CD14-positive monocyte (primary cell): ENCODE measurements at regions not wholly inside any gene's neighbourhood (a gene's known extent, or its start where the extent isn't known, plus 50 kb on each side); places are given as distances from the start of the nearest gene placed in this dataset.

Experiments used
- DNase-seq, 3 donors: peaks; one replicate each; pipeline ENCODE4 v3.0.0-alpha.2; 2011 to 2022
- H2AFZ ChIP-seq: 2 replicates; pipeline ENCODE4 v1.6.0; 2012; ENCODE audit warnings: mild to moderate bottlenecking, low read depth, low read length, inconsistent platforms; ENCODE audit not compliant: insufficient read depth, poor library complexity, severe bottlenecking
- H3K27ac ChIP-seq, 2 donors: 1 replicate in 1 of 2; 2 replicates in 1 of 2; pipeline ENCODE4 v1.5.1; 2012 to 2013; ENCODE audit warnings: low read length in 2 of 2, control low read depth in 1 of 2, inconsistent platforms in 1 of 2, low read depth in 1 of 2, mild to moderate bottlenecking in 1 of 2
- H3K27me3 ChIP-seq, 2 donors: one replicate each; pipeline versions ENCODE4 v1.6.0 to v1.6.1; 2011 to 2013; ENCODE audit warnings: low read length in 2 of 2; ENCODE audit not compliant: control insufficient read depth in 2 of 2, insufficient read depth in 2 of 2
- H3K36me3 ChIP-seq, 2 donors: replicated peaks in 1 of 2; 1 replicate in 1 of 2; 2 replicates in 1 of 2; pipeline versions ENCODE4 v1.5.1 to v1.6.1; 2012 to 2013; ENCODE audit warnings: low read length in 2 of 2, control low read depth in 1 of 2, inconsistent platforms in 1 of 2, mild to moderate bottlenecking in 1 of 2; ENCODE audit not compliant: insufficient read depth in 2 of 2, control insufficient read depth in 1 of 2
- H3K4me1 ChIP-seq, 2 donors: 1 replicate in 1 of 2; 2 replicates in 1 of 2; pipeline versions ENCODE4 v1.5.1 to v1.6.1; 2012 to 2013; ENCODE audit warnings: low read length in 2 of 2, control low read depth in 1 of 2, inconsistent platforms in 1 of 2, mild to moderate bottlenecking in 1 of 2, moderate library complexity in 1 of 2; ENCODE audit not compliant: insufficient read depth in 2 of 2, control insufficient read depth in 1 of 2
- H3K4me2 ChIP-seq: replicated peaks from 2 replicates; pipeline ENCODE3; 2012; ENCODE audit warnings: low read length, moderate library complexity, mild to moderate bottlenecking; ENCODE audit not compliant: poor library complexity, severe bottlenecking; ENCODE audit errors: extremely low read depth
- H3K4me3 ChIP-seq, 3 experiments: fragments of 200-600 bp in 1 of 3; sonication (generic) in 1 of 3; replicated peaks in 1 of 3; 1 replicate in 2 of 3; 2 replicates in 1 of 3; pipeline ENCODE4 v1.5.1; 2011 to 2013; ENCODE audit warnings: low read length in 3 of 3, mild to moderate bottlenecking in 3 of 3, control low read depth in 2 of 3, low read depth in 2 of 3, inconsistent platforms in 1 of 3, moderate library complexity in 1 of 3
- H3K79me2 ChIP-seq: 2 replicates; pipeline ENCODE4 v1.6.0; 2012; ENCODE audit warnings: mild to moderate bottlenecking, control low read depth, inconsistent platforms, low read length, moderate library complexity; ENCODE audit not compliant: insufficient read depth
- H3K9ac ChIP-seq: 2 replicates; pipeline ENCODE4 v1.6.0; 2017; ENCODE audit warnings: low read length, mild to moderate bottlenecking; ENCODE audit not compliant: insufficient read depth, poor library complexity, severe bottlenecking
- H3K9me3 ChIP-seq, 2 donors: replicated peaks in 1 of 2; 1 replicate in 1 of 2; 2 replicates in 1 of 2; pipeline versions ENCODE4 v1.5.1 to v1.6.1; 2012 to 2013; ENCODE audit warnings: low read length in 2 of 2, control low read depth in 1 of 2; ENCODE audit not compliant: control insufficient read depth in 1 of 2, insufficient read depth in 1 of 2
- H4K20me1 ChIP-seq: 2 replicates; pipeline ENCODE4 v1.6.0; 2012; ENCODE audit warnings: mild to moderate bottlenecking, low read length, control low read depth, moderate library complexity; ENCODE audit not compliant: insufficient read depth
- H3K27ac Mint-ChIP-seq, 7 donors: one replicate each; pipeline ENCODE4 v1.8.0; 2020; ENCODE audit warnings: mild to moderate bottlenecking in 7 of 7, mixed read lengths in 7 of 7, moderate library complexity in 6 of 7, inconsistent platforms in 2 of 7
- H3K27me3 Mint-ChIP-seq, 3 donors: one replicate each; pipeline ENCODE4 v1.8.0; 2021 to 2022; ENCODE audit warnings: low read depth in 3 of 3, mild to moderate bottlenecking in 3 of 3, mixed read lengths in 3 of 3, moderate library complexity in 3 of 3, inconsistent platforms in 1 of 3
- H3K36me3 Mint-ChIP-seq, 2 donors: one replicate each; pipeline ENCODE4 v1.8.0; 2020; ENCODE audit warnings: mixed read lengths in 2 of 2, inconsistent platforms in 1 of 2, mild to moderate bottlenecking in 1 of 2
- H3K4me1 Mint-ChIP-seq: one replicate; pipeline ENCODE4 v1.8.0; 2020; ENCODE audit warnings: mild to moderate bottlenecking, mixed read lengths
- H3K4me3 Mint-ChIP-seq, 2 donors: one replicate each; pipeline ENCODE4 v1.8.0; 2020; ENCODE audit warnings: mild to moderate bottlenecking in 2 of 2, mixed read lengths in 2 of 2, moderate library complexity in 1 of 2
- H3K9me3 Mint-ChIP-seq, 7 donors: one replicate each; pipeline ENCODE4 v1.8.0; 2020 to 2022; ENCODE audit warnings: mixed read lengths in 7 of 7, mild to moderate bottlenecking in 6 of 7, moderate library complexity in 6 of 7, inconsistent platforms in 2 of 7
- CTCF ChIP-seq: fragments of 200-600 bp; IDR thresholded peaks from one replicate; pipeline ENCODE4 v1.8.0; 2022; ENCODE audit warnings: antibody characterized with exemption, mild to moderate bottlenecking
- WGBS: methylation state at CpG from one replicate; pipeline ENCODE4 v1.1.5; 2013; ENCODE audit warnings: missing lambda C conversion rate; ENCODE audit not compliant: insufficient coverage; 5-methylcytosine and 5-hydroxymethylcytosine counted together
- intact Hi-C, 2 donors: fragments of 100-400 bp; cut with micrococcal nuclease; formaldehyde crosslinking; loops; one replicate each; pipeline versions ENCODE4 v1.15.0 to v1.15.1; 2023

DNA sequence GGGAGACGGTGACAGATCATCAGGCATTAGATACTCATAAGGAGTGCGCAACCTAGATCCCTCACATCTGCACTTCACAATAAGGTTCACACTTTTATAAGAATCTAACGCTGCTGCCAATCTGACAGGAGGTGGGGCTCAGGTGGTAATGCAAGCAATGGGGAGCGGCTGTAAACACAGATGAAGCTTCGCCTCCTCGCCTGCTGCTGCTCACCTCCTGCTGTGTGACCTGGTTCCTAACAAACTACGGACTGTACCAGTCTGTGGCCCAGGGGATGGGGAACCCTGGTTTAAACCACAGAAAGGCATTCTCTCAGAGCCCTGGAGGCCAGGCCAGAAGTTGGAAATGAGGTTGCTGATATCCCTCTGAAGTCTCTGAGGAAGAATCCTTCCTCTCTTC is 323.6 kb downstream of the DRD1 start:
- peaks cover 2 to 7% (median 3%) of the 10 kb centered on the region in 3 donors for H3K27me3 Mint-ChIP-seq
- H3K4me3 ChIP-seq, result no peak overlapping the region

DNA sequence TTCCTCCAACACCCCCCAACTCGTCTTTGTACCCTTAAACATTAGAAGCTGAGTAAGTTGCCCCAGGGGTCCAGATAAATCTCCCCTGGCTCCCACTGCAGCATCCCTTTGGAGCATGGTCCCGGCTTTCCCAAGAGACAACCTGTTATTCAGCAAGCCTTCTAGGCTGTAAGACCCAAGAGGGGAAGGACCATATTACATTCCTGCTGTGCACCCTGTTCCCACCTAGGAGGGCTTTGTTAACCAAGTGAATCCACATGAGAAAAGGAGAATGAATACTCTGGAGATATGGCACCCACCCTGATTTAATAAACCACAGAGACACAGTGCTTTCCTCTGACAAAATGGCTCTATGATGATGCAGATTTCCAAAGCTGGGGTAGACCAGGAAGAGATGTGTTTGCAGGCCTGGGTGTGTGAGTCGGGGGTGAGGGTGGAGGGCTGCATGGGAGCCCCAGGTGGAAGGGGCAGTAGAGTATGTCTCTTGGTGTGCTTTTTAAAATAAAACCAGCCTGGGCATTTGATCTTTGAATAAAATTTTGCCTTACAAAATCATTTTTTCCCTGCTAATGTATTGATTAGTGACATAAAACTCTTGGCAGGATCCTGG is 325.2 kb downstream of the DRD1 start:
- Histone ChIP-seq H3K27me3 (no peaks in the 10 kb centered on the region), H3K36me3 (no peaks in the 10 kb centered on the region), H3K4me2 (no peak overlapping the region), H3K4me1 (no peaks in the 10 kb centered on the region), H3K4me3 (no peak overlapping the region), H3K9me3 (no peaks in the 10 kb centered on the region), H3K79me2 (no peaks in the 10 kb centered on the region), H2AFZ (no peak overlapping the region), H3K27ac (no peak overlapping the region), H3K9ac (no peak overlapping the region), H4K20me1 (no peaks in the 10 kb centered on the region)
- TF ChIP-seq CTCF, result no peak
- intact Hi-C loops, result no loop called here
- Mint-ChIP-seq H3K4me3 (no peak overlapping the region), H3K9me3 (peaks cover 0 to 3% (median 0%) of the 10 kb centered on the region in 7 donors), H3K27ac (no peak overlapping the region), H3K36me3 (no peaks in the 10 kb centered on the region), H3K4me1 (no peaks in the 10 kb centered on the region), H3K27me3 (peaks cover 1 to 7% (median 2%) of the 10 kb centered on the region in 3 donors)
- WGBS, result 100% methylated on average over 1 of the region's 3 CpGs
- DNase-seq, result no peak

More for the DNA sequence above, 323.6 kb downstream of the DRD1 start:
- Histone ChIP-seq H3K27me3 (no peaks in the 10 kb centered on the region), H3K36me3 (no peaks in the 10 kb centered on the region), H3K79me2 (no peaks in the 10 kb centered on the region), H3K27ac (no peak overlapping the region), H3K9ac (no peak overlapping the region), H3K9me3 (no peaks in the 10 kb centered on the region), H3K4me1 (no peaks in the 10 kb centered on the region), H3K4me2 (no peak overlapping the region), H4K20me1 (no peaks in the 10 kb centered on the region), H2AFZ (no peak overlapping the region)
- H3K27ac Mint-ChIP-seq, result no peak overlapping the region
- H3K4me1 Mint-ChIP-seq, result no peaks in the 10 kb centered on the region
- WGBS, result 95% methylated on average over 4 of the region's 7 CpGs
- peaks cover 0 to 3% (median 0%) of the 10 kb centered on the region in 7 donors for H3K9me3 Mint-ChIP-seq
- TF ChIP-seq CTCF, result no peak
- no peaks in the 10 kb centered on the region for H3K36me3 Mint-ChIP-seq
- DNase-seq, result no peak
- H3K4me3 Mint-ChIP-seq, result no peak overlapping the region
- intact Hi-C loops, result no loop called here
